ENCODE measurements at regions not wholly inside any gene's neighbourhood (a gene's known extent, or its start where the extent isn't known, plus 50 kb on each side); places are given as distances from the start of the nearest gene placed in this dataset.

- TF ChIP-seq ZFP30 (CRISPR knock-in tag; IDR thresholded peaks at IDR 0.05) (no peak), ARNTL (CRISPR knock-in tag; IDR thresholded peaks at IDR 0.05; ENCODE audit: borderline replicate concordance, low read depth) (no peak), OSR1 (CRISPR knock-in tag; IDR thresholded peaks at IDR 0.05) (no peak), TOX (CRISPR knock-in tag; IDR thresholded peaks at IDR 0.05; ENCODE audit: borderline replicate concordance) (no peak), SNAI2 (CRISPR knock-in tag; IDR thresholded peaks at IDR 0.05) (no peak)
- TF ChIP-seq, protein P1, sequence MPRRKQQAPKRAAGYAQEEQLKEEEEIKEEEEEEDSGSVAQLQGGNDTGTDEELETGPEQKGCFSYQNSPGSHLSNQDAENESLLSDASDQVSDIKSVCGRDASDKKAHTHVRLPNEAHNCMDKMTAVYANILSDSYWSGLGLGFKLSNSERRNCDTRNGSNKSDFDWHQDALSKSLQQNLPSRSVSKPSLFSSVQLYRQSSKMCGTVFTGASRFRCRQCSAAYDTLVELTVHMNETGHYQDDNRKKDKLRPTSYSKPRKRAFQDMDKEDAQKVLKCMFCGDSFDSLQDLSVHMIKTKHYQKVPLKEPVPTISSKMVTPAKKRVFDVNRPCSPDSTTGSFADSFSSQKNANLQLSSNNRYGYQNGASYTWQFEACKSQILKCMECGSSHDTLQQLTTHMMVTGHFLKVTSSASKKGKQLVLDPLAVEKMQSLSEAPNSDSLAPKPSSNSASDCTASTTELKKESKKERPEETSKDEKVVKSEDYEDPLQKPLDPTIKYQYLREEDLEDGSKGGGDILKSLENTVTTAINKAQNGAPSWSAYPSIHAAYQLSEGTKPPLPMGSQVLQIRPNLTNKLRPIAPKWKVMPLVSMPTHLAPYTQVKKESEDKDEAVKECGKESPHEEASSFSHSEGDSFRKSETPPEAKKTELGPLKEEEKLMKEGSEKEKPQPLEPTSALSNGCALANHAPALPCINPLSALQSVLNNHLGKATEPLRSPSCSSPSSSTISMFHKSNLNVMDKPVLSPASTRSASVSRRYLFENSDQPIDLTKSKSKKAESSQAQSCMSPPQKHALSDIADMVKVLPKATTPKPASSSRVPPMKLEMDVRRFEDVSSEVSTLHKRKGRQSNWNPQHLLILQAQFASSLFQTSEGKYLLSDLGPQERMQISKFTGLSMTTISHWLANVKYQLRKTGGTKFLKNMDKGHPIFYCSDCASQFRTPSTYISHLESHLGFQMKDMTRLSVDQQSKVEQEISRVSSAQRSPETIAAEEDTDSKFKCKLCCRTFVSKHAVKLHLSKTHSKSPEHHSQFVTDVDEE (CRISPR knock-in tag; IDR thresholded peaks at IDR 0.05) = no peak
- TF ChIP-seq, protein P2, sequence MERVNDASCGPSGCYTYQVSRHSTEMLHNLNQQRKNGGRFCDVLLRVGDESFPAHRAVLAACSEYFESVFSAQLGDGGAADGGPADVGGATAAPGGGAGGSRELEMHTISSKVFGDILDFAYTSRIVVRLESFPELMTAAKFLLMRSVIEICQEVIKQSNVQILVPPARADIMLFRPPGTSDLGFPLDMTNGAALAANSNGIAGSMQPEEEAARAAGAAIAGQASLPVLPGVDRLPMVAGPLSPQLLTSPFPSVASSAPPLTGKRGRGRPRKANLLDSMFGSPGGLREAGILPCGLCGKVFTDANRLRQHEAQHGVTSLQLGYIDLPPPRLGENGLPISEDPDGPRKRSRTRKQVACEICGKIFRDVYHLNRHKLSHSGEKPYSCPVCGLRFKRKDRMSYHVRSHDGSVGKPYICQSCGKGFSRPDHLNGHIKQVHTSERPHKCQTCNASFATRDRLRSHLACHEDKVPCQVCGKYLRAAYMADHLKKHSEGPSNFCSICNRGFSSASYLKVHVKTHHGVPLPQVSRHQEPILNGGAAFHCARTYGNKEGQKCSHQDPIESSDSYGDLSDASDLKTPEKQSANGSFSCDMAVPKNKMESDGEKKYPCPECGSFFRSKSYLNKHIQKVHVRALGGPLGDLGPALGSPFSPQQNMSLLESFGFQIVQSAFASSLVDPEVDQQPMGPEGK (CRISPR knock-in tag; IDR thresholded peaks at IDR 0.05; ENCODE audit: borderline replicate concordance) = no peak
- TF ChIP-seq, protein P3, sequence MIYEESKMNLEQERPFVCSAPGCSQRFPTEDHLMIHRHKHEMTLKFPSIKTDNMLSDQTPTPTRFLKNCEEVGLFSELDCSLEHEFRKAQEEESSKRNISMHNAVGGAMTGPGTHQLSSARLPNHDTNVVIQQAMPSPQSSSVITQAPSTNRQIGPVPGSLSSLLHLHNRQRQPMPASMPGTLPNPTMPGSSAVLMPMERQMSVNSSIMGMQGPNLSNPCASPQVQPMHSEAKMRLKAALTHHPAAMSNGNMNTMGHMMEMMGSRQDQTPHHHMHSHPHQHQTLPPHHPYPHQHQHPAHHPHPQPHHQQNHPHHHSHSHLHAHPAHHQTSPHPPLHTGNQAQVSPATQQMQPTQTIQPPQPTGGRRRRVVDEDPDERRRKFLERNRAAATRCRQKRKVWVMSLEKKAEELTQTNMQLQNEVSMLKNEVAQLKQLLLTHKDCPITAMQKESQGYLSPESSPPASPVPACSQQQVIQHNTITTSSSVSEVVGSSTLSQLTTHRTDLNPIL (CRISPR knock-in tag; IDR thresholded peaks at IDR 0.05; ENCODE audit: low read depth) = no peak
Measured at GRCh38 chr10:30166929-30167328, 107.5 kb upstream of the JCAD start.

Data from SK-N-SH treated with all-trans-retinoic acid at 6 μM for 48 hours (cell line).